ENCODE measurements at regions not wholly inside any gene's neighbourhood (a gene's known extent, or its start where the extent isn't known, plus 50 kb on each side); places are given as distances from the start of the nearest gene placed in this dataset.

DNA sequence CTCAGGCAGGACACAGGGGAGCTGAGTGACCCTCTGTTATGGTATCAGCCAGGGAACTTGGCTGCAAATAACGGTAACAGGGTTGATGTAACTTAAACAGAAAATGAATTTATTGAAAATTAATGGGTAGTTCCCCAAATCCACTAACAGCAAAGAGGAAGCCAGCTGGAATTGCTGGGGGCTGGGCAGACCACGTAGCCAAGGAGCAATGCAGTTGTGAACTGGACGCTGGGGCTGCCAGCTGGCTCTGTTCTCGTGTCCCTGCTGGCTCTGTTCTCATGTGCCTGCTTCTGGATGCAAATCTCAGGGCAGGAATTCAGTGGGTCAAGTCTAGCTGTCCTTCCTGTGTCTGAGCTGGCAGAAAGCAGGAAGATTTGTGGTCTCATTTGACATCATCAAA, 1383.3 kb upstream of the TMEM132C start:
- no peak for TF ChIP-seq POLR2AphosphoS5 (IDR thresholded peaks at IDR 0.05; ENCODE audit: low read depth)
- TF ChIP-seq, protein P1, sequence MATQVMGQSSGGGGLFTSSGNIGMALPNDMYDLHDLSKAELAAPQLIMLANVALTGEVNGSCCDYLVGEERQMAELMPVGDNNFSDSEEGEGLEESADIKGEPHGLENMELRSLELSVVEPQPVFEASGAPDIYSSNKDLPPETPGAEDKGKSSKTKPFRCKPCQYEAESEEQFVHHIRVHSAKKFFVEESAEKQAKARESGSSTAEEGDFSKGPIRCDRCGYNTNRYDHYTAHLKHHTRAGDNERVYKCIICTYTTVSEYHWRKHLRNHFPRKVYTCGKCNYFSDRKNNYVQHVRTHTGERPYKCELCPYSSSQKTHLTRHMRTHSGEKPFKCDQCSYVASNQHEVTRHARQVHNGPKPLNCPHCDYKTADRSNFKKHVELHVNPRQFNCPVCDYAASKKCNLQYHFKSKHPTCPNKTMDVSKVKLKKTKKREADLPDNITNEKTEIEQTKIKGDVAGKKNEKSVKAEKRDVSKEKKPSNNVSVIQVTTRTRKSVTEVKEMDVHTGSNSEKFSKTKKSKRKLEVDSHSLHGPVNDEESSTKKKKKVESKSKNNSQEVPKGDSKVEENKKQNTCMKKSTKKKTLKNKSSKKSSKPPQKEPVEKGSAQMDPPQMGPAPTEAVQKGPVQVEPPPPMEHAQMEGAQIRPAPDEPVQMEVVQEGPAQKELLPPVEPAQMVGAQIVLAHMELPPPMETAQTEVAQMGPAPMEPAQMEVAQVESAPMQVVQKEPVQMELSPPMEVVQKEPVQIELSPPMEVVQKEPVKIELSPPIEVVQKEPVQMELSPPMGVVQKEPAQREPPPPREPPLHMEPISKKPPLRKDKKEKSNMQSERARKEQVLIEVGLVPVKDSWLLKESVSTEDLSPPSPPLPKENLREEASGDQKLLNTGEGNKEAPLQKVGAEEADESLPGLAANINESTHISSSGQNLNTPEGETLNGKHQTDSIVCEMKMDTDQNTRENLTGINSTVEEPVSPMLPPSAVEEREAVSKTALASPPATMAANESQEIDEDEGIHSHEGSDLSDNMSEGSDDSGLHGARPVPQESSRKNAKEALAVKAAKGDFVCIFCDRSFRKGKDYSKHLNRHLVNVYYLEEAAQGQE (IDR thresholded peaks at IDR 0.05; ENCODE audit: insufficient replicate concordance, low read depth), result no peak
- H3K4me3 ChIP-seq (replicated peaks; ENCODE audit: insufficient read depth, low read length), result no peak overlapping the region
- no peaks in the 10 kb centered on the region for H3K27me3 ChIP-seq (ENCODE audit: insufficient read depth, poor library complexity, severe bottlenecking)
- H3K27ac ChIP-seq (replicated peaks), result no peak overlapping the region
- DNase-seq (ENCODE audit: low read depth in 1 of 2, low spot score in 1 of 2), result no peak

GRCh38 chr12:126889501-126889900, 1377.5 kb upstream of the TMEM132C start:
- H3K4me3 ChIP-seq (replicated peaks; ENCODE audit: insufficient read depth, low read length), result no peak overlapping the region
- no peak overlapping the region for H3K27ac ChIP-seq (replicated peaks)
- no peaks in the 10 kb centered on the region for H3K27me3 ChIP-seq (ENCODE audit: insufficient read depth, poor library complexity, severe bottlenecking)
- TF ChIP-seq GABPA (IDR thresholded peaks at IDR 0.05; ENCODE audit: low read depth) (no peak), SPI1 (IDR thresholded peaks at IDR 0.05; ENCODE audit: borderline replicate concordance, low read depth) (no peak)
- no peak for DNase-seq (ENCODE audit: low read depth in 1 of 2, low spot score in 1 of 2)

GRCh38 chr12:126890097-126890496, 1376.9 kb upstream of the TMEM132C start:
- TF ChIP-seq POLR2AphosphoS5 (IDR thresholded peaks at IDR 0.05; ENCODE audit: low read depth) (no peak), SPI1 (IDR thresholded peaks at IDR 0.05; ENCODE audit: borderline replicate concordance, low read depth) (no peak), GABPA (IDR thresholded peaks at IDR 0.05; ENCODE audit: low read depth) (no peak)
- TF ChIP-seq, protein P2, sequence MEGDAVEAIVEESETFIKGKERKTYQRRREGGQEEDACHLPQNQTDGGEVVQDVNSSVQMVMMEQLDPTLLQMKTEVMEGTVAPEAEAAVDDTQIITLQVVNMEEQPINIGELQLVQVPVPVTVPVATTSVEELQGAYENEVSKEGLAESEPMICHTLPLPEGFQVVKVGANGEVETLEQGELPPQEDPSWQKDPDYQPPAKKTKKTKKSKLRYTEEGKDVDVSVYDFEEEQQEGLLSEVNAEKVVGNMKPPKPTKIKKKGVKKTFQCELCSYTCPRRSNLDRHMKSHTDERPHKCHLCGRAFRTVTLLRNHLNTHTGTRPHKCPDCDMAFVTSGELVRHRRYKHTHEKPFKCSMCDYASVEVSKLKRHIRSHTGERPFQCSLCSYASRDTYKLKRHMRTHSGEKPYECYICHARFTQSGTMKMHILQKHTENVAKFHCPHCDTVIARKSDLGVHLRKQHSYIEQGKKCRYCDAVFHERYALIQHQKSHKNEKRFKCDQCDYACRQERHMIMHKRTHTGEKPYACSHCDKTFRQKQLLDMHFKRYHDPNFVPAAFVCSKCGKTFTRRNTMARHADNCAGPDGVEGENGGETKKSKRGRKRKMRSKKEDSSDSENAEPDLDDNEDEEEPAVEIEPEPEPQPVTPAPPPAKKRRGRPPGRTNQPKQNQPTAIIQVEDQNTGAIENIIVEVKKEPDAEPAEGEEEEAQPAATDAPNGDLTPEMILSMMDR (IDR thresholded peaks at IDR 0.05; ENCODE audit: insufficient read depth, low read length), result no peak
- TF ChIP-seq, protein P1 (IDR thresholded peaks at IDR 0.05; ENCODE audit: insufficient replicate concordance, low read depth), result no peak
- H3K27me3 ChIP-seq (ENCODE audit: insufficient read depth, poor library complexity, severe bottlenecking), result no peaks in the 10 kb centered on the region
- no peak overlapping the region for H3K4me3 ChIP-seq (replicated peaks; ENCODE audit: insufficient read depth, low read length)
- no peak overlapping the region for H3K27ac ChIP-seq (replicated peaks)
- DNase-seq (ENCODE audit: low read depth in 1 of 2, low spot score in 1 of 2), result no peak

DNA sequence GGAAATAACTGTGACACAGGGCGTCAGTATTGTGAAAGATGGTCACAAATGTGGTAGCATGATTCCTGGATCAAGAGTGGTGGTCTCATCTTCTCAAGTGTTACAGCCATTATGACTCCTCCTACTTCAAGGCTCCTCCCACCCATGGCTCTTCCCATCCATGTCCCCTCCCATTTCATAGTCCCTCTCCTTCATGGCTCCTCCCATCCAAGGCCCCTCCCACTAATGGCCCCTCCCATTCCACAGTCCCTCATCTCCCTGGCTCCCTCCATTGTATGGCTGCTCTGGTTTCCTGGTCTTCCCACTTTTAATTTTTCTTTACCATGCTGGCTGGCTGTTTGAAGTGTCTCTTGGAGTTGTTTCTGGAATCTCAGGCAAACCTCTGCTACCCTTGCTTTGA, 1375.2 kb upstream of the TMEM132C start:
- TF ChIP-seq, protein P2 (IDR thresholded peaks at IDR 0.05; ENCODE audit: insufficient read depth, low read length), result no peak
- H3K4me3 ChIP-seq (replicated peaks; ENCODE audit: insufficient read depth, low read length), result no peak overlapping the region
- no peak overlapping the region for H3K27ac ChIP-seq (replicated peaks)
- DNase-seq (ENCODE audit: low read depth in 1 of 2, low spot score in 1 of 2), result no peak
- no peaks in the 10 kb centered on the region for H3K27me3 ChIP-seq (ENCODE audit: insufficient read depth, poor library complexity, severe bottlenecking)

DNA sequence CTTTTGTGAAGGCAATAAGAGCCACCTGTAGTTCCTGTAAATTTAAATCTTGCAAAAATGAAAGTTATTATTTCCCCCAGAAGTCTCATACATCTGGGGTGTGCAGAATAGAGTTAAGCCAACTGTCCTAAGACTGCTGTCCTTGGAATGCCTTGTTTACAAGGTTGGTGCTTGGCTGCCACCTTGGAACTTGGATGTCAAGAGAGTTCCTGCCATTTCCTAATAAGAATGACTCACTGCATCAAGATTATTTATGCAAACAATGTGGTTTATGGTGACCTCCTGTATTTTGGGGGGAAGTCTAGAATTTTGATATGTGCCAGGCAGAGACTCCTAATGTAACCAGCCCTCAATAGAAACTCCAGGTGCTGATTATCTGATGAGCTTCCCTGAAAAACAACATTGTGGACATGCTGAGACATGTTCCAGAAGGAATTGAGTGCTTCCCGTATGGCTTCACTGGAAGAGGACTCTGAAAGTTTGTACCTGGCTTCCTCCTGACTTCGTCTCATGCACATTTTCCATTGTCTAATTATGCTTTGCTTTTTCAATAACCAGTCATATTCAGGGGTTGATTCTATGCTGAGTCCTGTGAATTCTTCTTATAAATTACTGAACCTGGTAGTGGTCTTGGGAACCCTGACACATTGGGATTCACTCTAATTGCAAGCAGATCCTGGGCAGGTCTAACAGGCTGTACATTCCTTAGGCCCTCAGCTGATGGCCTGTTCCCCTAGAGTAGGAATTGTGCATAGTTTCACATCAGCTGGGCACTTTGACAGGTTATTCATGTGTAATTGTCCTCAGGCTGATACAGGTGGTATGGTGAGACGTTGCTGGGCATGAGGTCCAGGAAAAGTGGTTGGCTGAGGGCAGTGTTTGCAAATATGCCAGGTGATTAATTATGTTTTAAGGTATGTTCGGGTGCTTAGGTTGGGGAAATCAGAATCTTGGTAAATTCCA, 1370.7 kb upstream of the TMEM132C start:
- Histone ChIP-seq H3K4me3 (replicated peaks; ENCODE audit: insufficient read depth, low read length) (no peak overlapping the region), H3K27ac (replicated peaks) (no peak overlapping the region), H3K27me3 (ENCODE audit: insufficient read depth, poor library complexity, severe bottlenecking) (no peaks in the 10 kb centered on the region)
- no peak for DNase-seq (ENCODE audit: low read depth in 1 of 2, low spot score in 1 of 2)
- TF ChIP-seq, protein P1 (IDR thresholded peaks at IDR 0.05; ENCODE audit: insufficient replicate concordance, low read depth), result no peak
- TF ChIP-seq SPI1 (IDR thresholded peaks at IDR 0.05; ENCODE audit: borderline replicate concordance, low read depth), result no peak
- TF ChIP-seq, protein P2 (IDR thresholded peaks at IDR 0.05; ENCODE audit: insufficient read depth, low read length), result no peak
- no peak for TF ChIP-seq POLR2AphosphoS5 (IDR thresholded peaks at IDR 0.05; ENCODE audit: low read depth)
- no peak for TF ChIP-seq GABPA (IDR thresholded peaks at IDR 0.05; ENCODE audit: low read depth)

Measured in HL-60 (cell line).